Right lobe of liver (tissue), 4 donors: ENCODE measurements at regions not wholly inside any gene's neighbourhood (a gene's known extent, or its start where the extent isn't known, plus 50 kb on each side); places are given as distances from the start of the nearest gene placed in this dataset.

Experiments
- POLR2A ChIP-seq: fragments of 450-650 bp; IDR thresholded peaks from one replicate; pipeline ENCODE4 v1.6.1; 2017; ENCODE audit warnings: antibody characterized with exemption, mild to moderate bottlenecking
- TF ChIP-seq, protein P1 (sequence below), 4 donors: fragments of 200-600 bp in 3 of 4; fragments of 450-650 bp in 1 of 4; IDR thresholded peaks; one replicate each; pipeline versions ENCODE4 v1.5.1 to v1.8.0; 2016 to 2022; ENCODE audit warnings: antibody characterized with exemption in 4 of 4, mild to moderate bottlenecking in 2 of 4
- donor health status: DM: no; HTN: no; CAD: no.
- donor health status: DM: no; HTN: no; CAD: no.
- donor health status: DM: no; HTN: yes; CAD: no.

DNA sequence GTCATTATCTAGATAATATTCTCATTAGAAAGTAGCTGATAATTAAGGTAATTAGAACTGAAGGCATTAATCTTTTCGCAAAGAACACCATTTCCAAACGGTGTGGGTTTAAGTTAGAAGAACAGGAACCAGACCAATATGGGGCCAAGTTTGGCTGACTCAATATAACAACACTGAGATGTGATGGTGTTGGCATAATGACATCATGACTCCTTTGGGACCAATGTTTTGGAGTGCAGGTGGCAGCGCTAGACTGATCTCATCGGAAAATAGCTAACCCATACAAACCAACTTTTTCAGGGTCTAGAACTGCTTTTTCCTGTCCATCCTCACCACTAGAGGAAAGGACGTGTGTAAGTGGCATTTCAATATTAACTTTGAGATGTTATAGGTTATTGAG is 1171.7 kb upstream of the ZEB2 start:
- TF ChIP-seq, protein P1, sequence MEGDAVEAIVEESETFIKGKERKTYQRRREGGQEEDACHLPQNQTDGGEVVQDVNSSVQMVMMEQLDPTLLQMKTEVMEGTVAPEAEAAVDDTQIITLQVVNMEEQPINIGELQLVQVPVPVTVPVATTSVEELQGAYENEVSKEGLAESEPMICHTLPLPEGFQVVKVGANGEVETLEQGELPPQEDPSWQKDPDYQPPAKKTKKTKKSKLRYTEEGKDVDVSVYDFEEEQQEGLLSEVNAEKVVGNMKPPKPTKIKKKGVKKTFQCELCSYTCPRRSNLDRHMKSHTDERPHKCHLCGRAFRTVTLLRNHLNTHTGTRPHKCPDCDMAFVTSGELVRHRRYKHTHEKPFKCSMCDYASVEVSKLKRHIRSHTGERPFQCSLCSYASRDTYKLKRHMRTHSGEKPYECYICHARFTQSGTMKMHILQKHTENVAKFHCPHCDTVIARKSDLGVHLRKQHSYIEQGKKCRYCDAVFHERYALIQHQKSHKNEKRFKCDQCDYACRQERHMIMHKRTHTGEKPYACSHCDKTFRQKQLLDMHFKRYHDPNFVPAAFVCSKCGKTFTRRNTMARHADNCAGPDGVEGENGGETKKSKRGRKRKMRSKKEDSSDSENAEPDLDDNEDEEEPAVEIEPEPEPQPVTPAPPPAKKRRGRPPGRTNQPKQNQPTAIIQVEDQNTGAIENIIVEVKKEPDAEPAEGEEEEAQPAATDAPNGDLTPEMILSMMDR (IDR thresholded peaks at IDR 0.05) = no peak
- TF ChIP-seq POLR2A = no peak
